ENCODE measurements at regions not wholly inside any gene's neighbourhood (a gene's known extent, or its start where the extent isn't known, plus 50 kb on each side); places are given as distances from the start of the nearest gene placed in this dataset.

DNA sequence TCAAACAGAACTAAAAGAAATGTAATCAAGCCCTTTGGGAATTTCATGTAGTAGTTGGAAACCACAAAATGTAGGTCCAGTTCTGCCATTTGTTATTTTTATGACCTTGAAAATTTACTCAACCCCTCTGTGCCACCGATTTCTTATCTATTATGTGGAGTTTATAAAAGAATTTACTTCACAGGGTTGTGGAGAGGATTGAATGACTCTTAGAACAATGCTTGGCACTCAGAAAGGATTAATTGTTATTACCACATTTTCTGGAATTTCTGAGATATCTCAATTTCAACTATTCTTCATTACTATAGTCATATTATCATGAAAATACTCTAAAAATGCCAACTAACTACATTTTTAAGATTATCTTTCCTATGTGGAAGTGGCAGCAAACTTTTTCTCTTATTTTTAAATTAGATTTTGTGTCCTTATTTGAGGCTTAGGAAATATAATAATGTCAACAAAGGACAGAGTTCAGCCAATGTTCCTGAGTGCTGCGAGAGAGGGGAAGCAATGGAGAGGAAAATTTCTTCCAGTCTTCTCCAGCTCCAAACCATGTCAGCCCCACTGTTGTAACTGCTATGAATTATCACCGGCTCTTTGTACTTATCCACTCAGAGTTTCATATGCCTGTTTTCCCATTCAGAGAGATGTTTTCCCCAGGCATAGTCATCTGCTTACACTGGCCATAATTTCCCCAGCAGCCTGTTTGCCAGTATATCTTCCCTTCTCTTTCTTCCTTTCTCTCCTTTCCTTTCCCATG lies 525.6 kb downstream of the SPATA31D1 start:
- TF ChIP-seq, protein P1, sequence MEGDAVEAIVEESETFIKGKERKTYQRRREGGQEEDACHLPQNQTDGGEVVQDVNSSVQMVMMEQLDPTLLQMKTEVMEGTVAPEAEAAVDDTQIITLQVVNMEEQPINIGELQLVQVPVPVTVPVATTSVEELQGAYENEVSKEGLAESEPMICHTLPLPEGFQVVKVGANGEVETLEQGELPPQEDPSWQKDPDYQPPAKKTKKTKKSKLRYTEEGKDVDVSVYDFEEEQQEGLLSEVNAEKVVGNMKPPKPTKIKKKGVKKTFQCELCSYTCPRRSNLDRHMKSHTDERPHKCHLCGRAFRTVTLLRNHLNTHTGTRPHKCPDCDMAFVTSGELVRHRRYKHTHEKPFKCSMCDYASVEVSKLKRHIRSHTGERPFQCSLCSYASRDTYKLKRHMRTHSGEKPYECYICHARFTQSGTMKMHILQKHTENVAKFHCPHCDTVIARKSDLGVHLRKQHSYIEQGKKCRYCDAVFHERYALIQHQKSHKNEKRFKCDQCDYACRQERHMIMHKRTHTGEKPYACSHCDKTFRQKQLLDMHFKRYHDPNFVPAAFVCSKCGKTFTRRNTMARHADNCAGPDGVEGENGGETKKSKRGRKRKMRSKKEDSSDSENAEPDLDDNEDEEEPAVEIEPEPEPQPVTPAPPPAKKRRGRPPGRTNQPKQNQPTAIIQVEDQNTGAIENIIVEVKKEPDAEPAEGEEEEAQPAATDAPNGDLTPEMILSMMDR (IDR thresholded peaks at IDR 0.05; ENCODE audit: insufficient read depth, low read length, poor library complexity, severe bottlenecking): no peak
- no peaks in the 10 kb centered on the region for H3K27me3 ChIP-seq (ENCODE audit: control insufficient read depth, insufficient read depth, low read length)
- H3K36me3 ChIP-seq (ENCODE audit: control insufficient read depth, insufficient read depth, low read length): no peaks in the 10 kb centered on the region
- H3K4me3 ChIP-seq (ENCODE audit: low read depth, low read length): no peak overlapping the region
- DNase-seq (ENCODE audit: low read depth): no peak

DNA sequence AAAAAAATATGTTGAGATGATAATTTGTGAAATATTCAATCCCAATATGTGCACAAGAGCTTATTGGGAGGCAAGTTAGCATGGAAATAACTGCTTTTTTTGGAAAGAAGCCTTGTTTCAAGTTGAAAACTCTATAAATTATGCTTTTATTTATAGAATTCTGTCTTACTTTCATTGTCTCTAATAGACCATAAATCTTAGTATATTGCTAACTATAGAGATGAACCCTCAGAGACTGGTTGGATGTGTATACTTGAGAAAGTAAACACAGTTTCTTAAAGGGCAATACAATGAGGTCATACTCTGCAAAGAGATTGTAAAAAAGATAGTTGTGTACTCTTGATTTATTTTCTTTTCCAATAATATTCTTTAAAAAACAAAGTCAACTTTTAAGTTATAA lies 530.3 kb downstream of the SPATA31D1 start:
- no peaks in the 10 kb centered on the region for H3K27me3 ChIP-seq (ENCODE audit: control insufficient read depth, insufficient read depth, low read length)
- DNase-seq (ENCODE audit: low read depth): no peak
- TF ChIP-seq, protein P1 (IDR thresholded peaks at IDR 0.05; ENCODE audit: insufficient read depth, low read length, poor library complexity, severe bottlenecking): no peak
- no peak overlapping the region for H3K4me3 ChIP-seq (ENCODE audit: low read depth, low read length)
- no peaks in the 10 kb centered on the region for H3K36me3 ChIP-seq (ENCODE audit: control insufficient read depth, insufficient read depth, low read length)

DNA sequence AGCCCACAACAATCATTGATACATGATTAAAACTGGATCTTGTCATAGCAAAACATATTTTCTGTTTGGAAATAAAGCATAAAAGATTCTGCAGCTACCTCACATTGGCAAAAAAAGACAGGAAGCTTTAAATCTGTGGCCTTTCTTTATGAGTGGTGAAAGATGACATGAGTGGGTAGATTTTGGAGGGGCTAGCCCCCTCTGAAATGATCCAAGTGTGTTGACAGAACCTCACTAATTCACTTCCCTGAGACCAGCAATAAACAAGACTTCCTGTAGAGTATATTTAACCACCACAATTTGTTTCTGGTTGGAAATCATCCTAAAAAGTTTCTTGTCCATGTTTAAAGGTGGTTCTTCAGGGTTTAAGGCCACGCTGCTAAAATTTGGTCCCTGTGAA lies 530.8 kb downstream of the SPATA31D1 start:
- no peak for DNase-seq (ENCODE audit: low read depth)
- H3K27me3 ChIP-seq (ENCODE audit: control insufficient read depth, insufficient read depth, low read length): no peaks in the 10 kb centered on the region
- H3K4me3 ChIP-seq (ENCODE audit: low read depth, low read length): no peak overlapping the region
- TF ChIP-seq, protein P1 (IDR thresholded peaks at IDR 0.05; ENCODE audit: insufficient read depth, low read length, poor library complexity, severe bottlenecking): no peak
- H3K36me3 ChIP-seq (ENCODE audit: control insufficient read depth, insufficient read depth, low read length): no peaks in the 10 kb centered on the region

DNA sequence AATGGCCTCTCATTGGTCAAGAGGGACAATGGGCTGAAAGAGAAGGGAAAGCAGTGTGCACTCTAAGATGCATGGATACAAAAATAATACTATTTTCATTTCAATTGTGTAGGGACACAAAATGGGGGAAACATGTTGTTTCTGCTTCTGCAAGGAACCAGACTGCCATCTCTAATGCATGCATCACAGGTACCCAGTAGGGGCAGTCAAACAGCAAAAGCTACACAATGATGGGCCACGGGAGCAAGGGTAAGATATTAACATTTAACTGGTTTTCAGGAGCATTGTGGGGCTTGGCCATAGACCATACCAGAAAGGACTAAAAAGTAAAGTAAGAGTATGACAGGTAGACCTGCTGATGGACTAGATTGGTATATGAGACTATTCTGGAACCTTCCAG lies 535.8 kb downstream of the SPATA31D1 start:
- no peak for DNase-seq (ENCODE audit: low read depth)
- H3K4me3 ChIP-seq (ENCODE audit: low read depth, low read length): no peak overlapping the region
- no peaks in the 10 kb centered on the region for H3K27me3 ChIP-seq (ENCODE audit: control insufficient read depth, insufficient read depth, low read length)
- H3K36me3 ChIP-seq (ENCODE audit: control insufficient read depth, insufficient read depth, low read length): no peaks in the 10 kb centered on the region
- TF ChIP-seq, protein P1 (IDR thresholded peaks at IDR 0.05; ENCODE audit: insufficient read depth, low read length, poor library complexity, severe bottlenecking): no peak

DNA sequence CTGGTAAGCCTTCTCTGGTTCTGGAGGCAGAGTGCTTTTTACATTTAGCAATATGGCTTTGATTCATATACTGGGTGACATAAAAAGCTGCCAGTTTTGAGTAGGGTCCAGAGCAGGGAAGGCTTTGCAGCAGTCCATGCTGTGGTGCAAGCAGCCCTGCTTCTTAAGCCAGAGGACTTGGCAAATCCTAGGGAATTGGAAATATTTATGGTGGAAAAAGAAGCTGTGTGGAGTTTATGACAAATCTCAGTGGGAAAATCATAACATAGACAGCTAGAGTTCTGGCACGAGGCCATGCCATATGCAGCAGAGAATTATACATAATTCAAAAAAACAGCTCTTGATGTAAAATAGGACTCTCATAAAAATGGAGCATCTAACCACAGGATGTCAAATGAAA lies 536.4 kb downstream of the RASEF start:
- H3K36me3 ChIP-seq (ENCODE audit: control insufficient read depth, insufficient read depth, low read length): no peaks in the 10 kb centered on the region
- H3K4me3 ChIP-seq (ENCODE audit: low read depth, low read length): no peak overlapping the region
- TF ChIP-seq, protein P1 (IDR thresholded peaks at IDR 0.05; ENCODE audit: insufficient read depth, low read length, poor library complexity, severe bottlenecking): no peak
- no peaks in the 10 kb centered on the region for H3K27me3 ChIP-seq (ENCODE audit: control insufficient read depth, insufficient read depth, low read length)
- no peak for DNase-seq (ENCODE audit: low read depth)

DNA sequence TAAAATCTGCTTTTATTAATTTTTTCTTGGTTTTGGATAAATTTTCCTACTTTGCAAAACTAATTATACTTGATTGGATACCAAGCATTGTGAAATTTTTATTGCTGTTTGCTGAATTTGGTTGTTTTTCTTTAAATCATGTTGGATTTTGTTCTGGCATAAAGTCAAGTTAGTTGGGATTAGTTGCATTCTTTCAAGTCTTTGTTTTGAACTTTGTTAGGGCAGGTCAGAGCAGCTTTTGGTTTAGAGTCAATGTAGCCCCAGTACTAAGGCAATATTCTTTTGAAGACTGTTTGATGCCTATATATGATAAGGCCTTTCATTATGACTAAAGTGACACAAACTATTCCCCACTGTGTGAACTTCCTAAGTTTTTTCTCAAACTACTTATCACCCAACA lies 531.1 kb downstream of the RASEF start:
- Histone ChIP-seq H3K27me3 (ENCODE audit: control insufficient read depth, insufficient read depth, low read length) (no peaks in the 10 kb centered on the region), H3K4me3 (ENCODE audit: low read depth, low read length) (no peak overlapping the region), H3K36me3 (ENCODE audit: control insufficient read depth, insufficient read depth, low read length) (no peaks in the 10 kb centered on the region)
- TF ChIP-seq, protein P1 (IDR thresholded peaks at IDR 0.05; ENCODE audit: insufficient read depth, low read length, poor library complexity, severe bottlenecking): no peak
- no peak for DNase-seq (ENCODE audit: low read depth)
